Body of pancreas (tissue), 4 donors: ENCODE measurements at regions not wholly inside any gene's neighbourhood (a gene's known extent, or its start where the extent isn't known, plus 50 kb on each side); places are given as distances from the start of the nearest gene placed in this dataset.

ENCODE experiments used
- POLR2A ChIP-seq, 3 donors: fragments of 450-650 bp; IDR thresholded peaks; one replicate each; pipeline ENCODE4 v1.6.1; 2016; ENCODE audit warnings: antibody characterized with exemption in 3 of 3, mild to moderate bottlenecking in 2 of 3
- TF ChIP-seq, protein P1 (sequence below), 7 experiments: fragments of 450-650 bp in 4 of 7; fragments of 200-600 bp in 3 of 7; sonication (generic) in 3 of 7; IDR thresholded peaks; one replicate each; pipeline ENCODE4 v1.5.1; 2016 to 2019; ENCODE audit warnings: antibody characterized with exemption in 7 of 7

DNA sequence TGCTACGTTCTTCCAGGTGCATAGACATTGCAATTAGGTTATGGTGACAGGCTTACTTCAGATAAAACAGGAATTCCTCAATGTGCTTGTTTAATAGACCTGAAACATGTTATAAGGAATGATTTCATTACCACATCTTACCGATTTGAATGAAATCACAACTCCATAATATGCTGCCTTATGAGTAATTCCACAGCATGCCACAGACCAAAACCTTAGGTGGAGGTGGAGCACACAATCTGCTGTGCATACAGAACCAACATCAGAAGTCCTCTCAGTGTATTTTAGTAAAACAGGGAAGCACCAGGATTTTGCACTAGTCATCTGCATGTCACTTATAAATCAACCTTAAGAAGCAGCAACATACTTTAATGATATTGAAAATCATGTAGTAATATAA is 148.9 kb upstream of the TSHZ2 start:
- TF ChIP-seq, protein P1, sequence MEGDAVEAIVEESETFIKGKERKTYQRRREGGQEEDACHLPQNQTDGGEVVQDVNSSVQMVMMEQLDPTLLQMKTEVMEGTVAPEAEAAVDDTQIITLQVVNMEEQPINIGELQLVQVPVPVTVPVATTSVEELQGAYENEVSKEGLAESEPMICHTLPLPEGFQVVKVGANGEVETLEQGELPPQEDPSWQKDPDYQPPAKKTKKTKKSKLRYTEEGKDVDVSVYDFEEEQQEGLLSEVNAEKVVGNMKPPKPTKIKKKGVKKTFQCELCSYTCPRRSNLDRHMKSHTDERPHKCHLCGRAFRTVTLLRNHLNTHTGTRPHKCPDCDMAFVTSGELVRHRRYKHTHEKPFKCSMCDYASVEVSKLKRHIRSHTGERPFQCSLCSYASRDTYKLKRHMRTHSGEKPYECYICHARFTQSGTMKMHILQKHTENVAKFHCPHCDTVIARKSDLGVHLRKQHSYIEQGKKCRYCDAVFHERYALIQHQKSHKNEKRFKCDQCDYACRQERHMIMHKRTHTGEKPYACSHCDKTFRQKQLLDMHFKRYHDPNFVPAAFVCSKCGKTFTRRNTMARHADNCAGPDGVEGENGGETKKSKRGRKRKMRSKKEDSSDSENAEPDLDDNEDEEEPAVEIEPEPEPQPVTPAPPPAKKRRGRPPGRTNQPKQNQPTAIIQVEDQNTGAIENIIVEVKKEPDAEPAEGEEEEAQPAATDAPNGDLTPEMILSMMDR (IDR thresholded peaks at IDR 0.05): no peak
- TF ChIP-seq POLR2A (IDR thresholded peaks at IDR 0.05): no peak
